GM23248 (cell line): ENCODE measurements at regions not wholly inside any gene's neighbourhood (a gene's known extent, or its start where the extent isn't known, plus 50 kb on each side); places are given as distances from the start of the nearest gene placed in this dataset.

Experiments
- EZH2 ChIP-seq: fragments of 200-600 bp; sonication (generic); IDR thresholded peaks from 2 replicates; pipeline ENCODE4 v1.6.1; 2018; ENCODE audit warnings: antibody characterized with exemption, mild to moderate bottlenecking; ENCODE audit not compliant: insufficient read depth, poor library complexity, severe bottlenecking
- EZH2phosphoT487 ChIP-seq: fragments of 200-600 bp; sonication (generic); IDR thresholded peaks from 2 replicates; pipeline ENCODE4 v1.6.1; 2018; ENCODE audit warnings: antibody characterized with exemption, moderate library complexity, mild to moderate bottlenecking, low read depth; ENCODE audit not compliant: insufficient read depth

DNA sequence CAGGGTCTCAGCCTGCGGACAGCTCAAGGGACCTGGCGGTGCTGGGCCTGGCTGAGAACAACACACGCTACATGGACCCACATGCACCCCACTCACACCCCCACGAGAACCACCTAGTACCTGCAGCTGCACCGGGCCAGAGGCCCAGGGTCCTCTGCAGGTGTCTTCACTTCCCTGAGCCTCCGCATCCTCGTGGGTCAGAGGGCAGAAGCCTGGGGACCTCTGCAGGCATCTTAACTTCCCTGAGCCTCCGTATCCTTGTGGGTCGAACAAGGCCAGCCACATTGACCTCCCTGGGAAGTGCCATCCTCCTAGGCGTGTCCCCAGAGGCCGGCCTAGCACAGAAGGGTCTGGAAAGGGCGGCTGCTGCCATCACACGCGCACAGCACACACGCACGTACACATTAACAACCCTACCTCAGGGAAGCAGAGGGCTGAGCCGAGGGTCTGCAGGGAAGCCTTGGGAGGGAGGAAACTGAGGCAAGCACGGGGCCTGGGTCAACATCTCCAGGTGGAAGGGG, 62.5 kb upstream of the HPCAL1 start:
- TF ChIP-seq EZH2 (no peak), EZH2phosphoT487 (no peak)
